B cell (primary cell): ENCODE measurements at regions not wholly inside any gene's neighbourhood (a gene's known extent, or its start where the extent isn't known, plus 50 kb on each side); places are given as distances from the start of the nearest gene placed in this dataset.

Experiments
- EZH2 ChIP-seq: IDR thresholded peaks from 2 replicates; pipeline ENCODE4 v1.6.1; 2012; ENCODE audit warnings: borderline replicate concordance, low read depth, mild to moderate bottlenecking, moderate library complexity, low read length; ENCODE audit not compliant: insufficient read depth, poor library complexity, severe bottlenecking
- TF ChIP-seq, protein P1 (sequence below): fragments of 200-600 bp; IDR thresholded peaks from one replicate; pipeline ENCODE4 v1.8.0; 2022; ENCODE audit warnings: antibody characterized with exemption, mild to moderate bottlenecking

- TF ChIP-seq EZH2 = no peak
- TF ChIP-seq, protein P1, sequence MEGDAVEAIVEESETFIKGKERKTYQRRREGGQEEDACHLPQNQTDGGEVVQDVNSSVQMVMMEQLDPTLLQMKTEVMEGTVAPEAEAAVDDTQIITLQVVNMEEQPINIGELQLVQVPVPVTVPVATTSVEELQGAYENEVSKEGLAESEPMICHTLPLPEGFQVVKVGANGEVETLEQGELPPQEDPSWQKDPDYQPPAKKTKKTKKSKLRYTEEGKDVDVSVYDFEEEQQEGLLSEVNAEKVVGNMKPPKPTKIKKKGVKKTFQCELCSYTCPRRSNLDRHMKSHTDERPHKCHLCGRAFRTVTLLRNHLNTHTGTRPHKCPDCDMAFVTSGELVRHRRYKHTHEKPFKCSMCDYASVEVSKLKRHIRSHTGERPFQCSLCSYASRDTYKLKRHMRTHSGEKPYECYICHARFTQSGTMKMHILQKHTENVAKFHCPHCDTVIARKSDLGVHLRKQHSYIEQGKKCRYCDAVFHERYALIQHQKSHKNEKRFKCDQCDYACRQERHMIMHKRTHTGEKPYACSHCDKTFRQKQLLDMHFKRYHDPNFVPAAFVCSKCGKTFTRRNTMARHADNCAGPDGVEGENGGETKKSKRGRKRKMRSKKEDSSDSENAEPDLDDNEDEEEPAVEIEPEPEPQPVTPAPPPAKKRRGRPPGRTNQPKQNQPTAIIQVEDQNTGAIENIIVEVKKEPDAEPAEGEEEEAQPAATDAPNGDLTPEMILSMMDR = no peak
Observed at GRCh38 chr12:107152315-107152714, 59.0 kb upstream of the CRY1 start.
